ENCODE measurements at regions not wholly inside any gene's neighbourhood (a gene's known extent, or its start where the extent isn't known, plus 50 kb on each side); places are given as distances from the start of the nearest gene placed in this dataset.

DNA sequence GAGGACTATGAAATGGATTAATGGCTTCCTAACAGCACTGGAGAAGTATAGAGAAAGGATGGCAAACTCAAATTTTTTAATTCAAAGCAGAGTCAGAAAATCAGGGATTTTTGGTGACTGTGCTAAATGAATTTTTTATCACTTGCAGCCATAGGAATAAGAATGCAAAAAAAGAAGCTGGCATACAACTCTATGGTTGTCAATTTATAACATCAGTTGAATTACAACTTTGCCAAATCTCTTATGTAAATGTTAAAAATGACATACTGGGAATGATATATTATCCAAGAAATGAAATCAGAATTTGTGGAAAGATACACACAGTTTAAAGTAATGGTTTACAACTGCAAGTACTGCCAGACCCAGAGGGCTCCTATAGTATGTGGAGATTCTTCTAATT lies 106.5 kb downstream of the HTR1B start:
- no peak for TF ChIP-seq CTCF (IDR thresholded peaks at IDR 0.05; ENCODE audit: insufficient read depth, low read length, poor library complexity, severe bottlenecking)
- no peak for DNase-seq (ENCODE audit: extremely low read depth, insufficient read length)
- H3K27me3 ChIP-seq (replicated peaks; ENCODE audit: control insufficient read depth, insufficient read depth, low read length) = no peaks in the 10 kb centered on the region

DNA sequence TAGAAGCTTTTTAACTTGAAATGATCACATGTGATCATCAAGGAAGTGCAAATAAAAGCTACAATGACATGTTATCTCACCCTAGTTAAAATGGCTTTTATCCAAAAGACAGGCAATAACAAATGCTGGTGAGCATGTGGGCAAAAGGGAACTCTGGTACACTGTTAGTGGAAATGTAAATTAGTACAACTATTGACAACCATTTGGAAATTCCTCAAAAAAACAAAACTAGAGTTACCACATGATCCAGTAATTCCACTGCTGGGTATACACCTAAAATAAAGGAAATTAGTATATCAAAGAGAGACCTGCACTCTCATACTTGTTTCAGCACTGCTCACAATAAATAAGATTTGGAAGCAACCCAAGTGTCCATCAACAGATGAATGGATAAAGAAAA lies 108.7 kb downstream of the HTR1B start:
- DNase-seq (ENCODE audit: extremely low read depth, insufficient read length) = no peak
- H3K4me3 ChIP-seq (replicated peaks; ENCODE audit: low read depth, low read length) = no peak overlapping the region
- H3K27me3 ChIP-seq (replicated peaks; ENCODE audit: control insufficient read depth, insufficient read depth, low read length) = no peaks in the 10 kb centered on the region
- no peak for TF ChIP-seq CTCF (IDR thresholded peaks at IDR 0.05; ENCODE audit: insufficient read depth, low read length, poor library complexity, severe bottlenecking)
- no peaks in the 10 kb centered on the region for H3K36me3 ChIP-seq (ENCODE audit: control insufficient read depth, insufficient read depth, low read length)

More for the DNA sequence above, 106.5 kb downstream of the HTR1B start:
- H3K4me3 ChIP-seq (replicated peaks; ENCODE audit: low read depth, low read length) = no peak overlapping the region
- H3K36me3 ChIP-seq (ENCODE audit: control insufficient read depth, insufficient read depth, low read length) = no peaks in the 10 kb centered on the region

DNA sequence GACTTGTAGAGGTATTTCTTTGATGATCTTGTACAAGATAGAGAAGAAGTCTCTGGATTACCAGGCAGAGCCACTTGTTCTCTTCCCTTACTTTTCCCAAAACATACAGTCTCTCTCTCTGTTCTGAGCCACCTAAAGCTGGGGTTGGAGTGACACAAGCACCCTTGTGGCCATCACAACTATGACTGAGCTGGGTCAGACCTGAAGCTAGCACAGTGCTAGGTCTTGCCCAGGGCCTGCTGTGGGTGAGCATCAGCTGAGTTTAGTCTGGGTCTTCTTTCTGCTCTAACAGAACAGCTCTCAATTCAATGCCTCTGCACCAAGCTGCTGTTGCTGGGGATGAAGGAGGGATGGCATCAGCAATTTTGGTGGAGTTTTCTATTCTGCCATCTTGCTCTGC lies 110.2 kb downstream of the HTR1B start:
- no peaks in the 10 kb centered on the region for H3K27me3 ChIP-seq (replicated peaks; ENCODE audit: control insufficient read depth, insufficient read depth, low read length)
- no peak overlapping the region for H3K4me3 ChIP-seq (replicated peaks; ENCODE audit: low read depth, low read length)
- no peak for TF ChIP-seq CTCF (IDR thresholded peaks at IDR 0.05; ENCODE audit: insufficient read depth, low read length, poor library complexity, severe bottlenecking)
- no peaks in the 10 kb centered on the region for H3K36me3 ChIP-seq (ENCODE audit: control insufficient read depth, insufficient read depth, low read length)
- DNase-seq (ENCODE audit: extremely low read depth, insufficient read length) = no peak

- DNase-seq (ENCODE audit: extremely low read depth, insufficient read length) = no peak
- Histone ChIP-seq H3K4me3 (replicated peaks; ENCODE audit: low read depth, low read length) (no peak overlapping the region), H3K36me3 (ENCODE audit: control insufficient read depth, insufficient read depth, low read length) (no peaks in the 10 kb centered on the region), H3K27me3 (replicated peaks; ENCODE audit: control insufficient read depth, insufficient read depth, low read length) (no peaks in the 10 kb centered on the region)
- no peak for TF ChIP-seq CTCF (IDR thresholded peaks at IDR 0.05; ENCODE audit: insufficient read depth, low read length, poor library complexity, severe bottlenecking)
Observed at GRCh38 chr6:77341058-77341986, 122.0 kb downstream of the HTR1B start.

DNA sequence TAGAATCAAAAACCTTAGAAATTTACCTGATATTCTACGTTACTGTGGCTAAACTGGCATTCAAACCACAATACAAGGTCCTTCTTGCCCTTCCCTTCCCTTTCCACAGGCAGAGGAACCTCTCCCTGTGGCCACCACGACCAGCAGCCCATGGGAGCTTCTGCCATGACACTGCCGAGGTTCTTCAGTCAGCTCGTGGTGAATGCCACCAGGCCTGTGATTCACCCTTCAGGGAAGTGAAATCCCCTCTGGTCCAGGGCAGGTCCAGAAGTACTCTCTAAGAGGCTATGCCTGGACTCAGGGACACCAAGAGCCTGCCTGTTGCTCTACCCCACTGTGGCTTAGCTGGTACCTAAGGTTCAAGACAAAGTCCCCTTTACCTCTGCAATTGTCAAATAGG lies 123.0 kb downstream of the HTR1B start:
- Histone ChIP-seq H3K36me3 (ENCODE audit: control insufficient read depth, insufficient read depth, low read length) (no peaks in the 10 kb centered on the region), H3K4me3 (replicated peaks; ENCODE audit: low read depth, low read length) (no peak overlapping the region), H3K27me3 (replicated peaks; ENCODE audit: control insufficient read depth, insufficient read depth, low read length) (no peaks in the 10 kb centered on the region)
- no peak for DNase-seq (ENCODE audit: extremely low read depth, insufficient read length)
- TF ChIP-seq CTCF (IDR thresholded peaks at IDR 0.05; ENCODE audit: insufficient read depth, low read length, poor library complexity, severe bottlenecking) = no peak
